NCI-H2227 (cell line): ENCODE measurements at regions not wholly inside any gene's neighbourhood (a gene's known extent, or its start where the extent isn't known, plus 50 kb on each side); places are given as distances from the start of the nearest gene placed in this dataset.

Experiments used
- DNase-seq: peaks from one replicate; lab custom pipeline; 2025; ENCODE audit not compliant: unreplicated experiment; lab: John Stamatoyannopoulos, UW

GRCh38 chr12:97404543-97404942 lies 58.1 kb upstream of the RMST start:
- peak; percentile 72 for DNase-seq

GRCh38 chr12:97408363-97408762 lies 54.2 kb upstream of the RMST start:
- no peak for DNase-seq

DNA sequence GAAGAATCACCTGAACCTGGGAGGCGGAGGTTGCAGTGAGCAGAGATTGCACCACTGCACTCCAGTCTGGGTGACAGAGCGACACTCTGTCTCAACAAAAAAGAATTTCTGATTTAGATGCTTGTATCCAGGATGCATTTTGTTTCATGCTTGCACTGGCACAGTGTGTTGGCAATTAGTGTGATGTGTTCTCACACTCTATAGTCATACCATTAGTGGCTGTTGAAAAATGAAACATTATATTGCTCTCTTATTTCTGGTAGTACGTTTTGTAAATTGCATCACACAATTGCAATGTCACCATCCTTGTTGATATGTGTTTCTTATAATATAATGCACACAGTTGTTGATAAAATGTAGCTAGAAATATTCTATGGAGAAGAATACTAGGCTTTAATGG lies 51.3 kb upstream of the RMST start:
- DNase-seq = no peak
